H1 (cell line): ENCODE measurements at regions not wholly inside any gene's neighbourhood (a gene's known extent, or its start where the extent isn't known, plus 50 kb on each side); places are given as distances from the start of the nearest gene placed in this dataset.
A peak's percentile ranks its signal among the peaks of the same experiment; 100 is the strongest.

ENCODE experiments used
- CTCF ChIA-PET: fragments of 300-600 bp; sonication (Branson Sonifier 250); formaldehyde crosslinking; loops from one replicate; lab custom pipeline; 2021; ENCODE audit not compliant: partially characterized antibody; lab: Charles Lee
- POLR2A ChIA-PET: fragments of 300-600 bp; sonication (Branson Sonifier 250); formaldehyde crosslinking; loops from one replicate; lab custom pipeline; 2021; ENCODE audit warnings: inconsistent platforms; ENCODE audit not compliant: partially characterized antibody; lab: Charles Lee
- DNase-seq, 2 experiments: peaks; one replicate each; pipeline versions ENCODE4 v3.0.0 to v3.0.0-alpha.2; 2010 to 2022; ENCODE audit warnings: low spot score in 2 of 2, low read depth in 1 of 2, mixed read lengths in 1 of 2
- FAIRE-seq: peaks from 2 replicates; lab custom pipeline; 2011; peaks lifted over from hg19 to GRCh38; lab: Jason Lieb, UNC
- H2AFZ ChIP-seq: 2 replicates; pipeline ENCODE4 v1.8.1; 2012; ENCODE audit warnings: low read length, inconsistent platforms
- H2AK5ac ChIP-seq: 2 replicates; pipeline ENCODE4 v1.6.1; 2013; ENCODE audit warnings: low read depth, low read length
- H2BK120ac ChIP-seq: replicated peaks from 2 replicates; pipeline ENCODE3; 2013; ENCODE audit warnings: low read depth, low read length, inconsistent platforms
- H2BK12ac ChIP-seq: 2 replicates; pipeline ENCODE4 v1.6.1; 2013; ENCODE audit warnings: low read depth, low read length
- H2BK15ac ChIP-seq: 2 replicates; pipeline ENCODE4 v1.6.1; 2013; ENCODE audit warnings: low read length
- H2BK20ac ChIP-seq: 2 replicates; pipeline ENCODE4 v1.6.1; 2013; ENCODE audit warnings: low read length
- H2BK5ac ChIP-seq: 2 replicates; pipeline ENCODE4 v1.6.1; 2013; ENCODE audit warnings: low read depth, low read length
- H3K14ac ChIP-seq: 2 replicates; pipeline ENCODE4 v1.6.1; 2013; ENCODE audit warnings: inconsistent platforms; ENCODE audit not compliant: insufficient read length
- H3K18ac ChIP-seq: 2 replicates; pipeline ENCODE4 v1.6.1; 2013; ENCODE audit warnings: low read length; ENCODE audit errors: extremely low read depth
- H3K23ac ChIP-seq: 2 replicates; pipeline ENCODE4 v1.6.1; 2013; ENCODE audit warnings: inconsistent platforms; ENCODE audit not compliant: insufficient read length
- H3K23me2 ChIP-seq: 2 replicates; pipeline ENCODE4 v1.6.1; 2013; ENCODE audit warnings: low read depth, low read length
- H3K27ac ChIP-seq: 2 replicates; pipeline ENCODE4 v1.6.1; 2011; ENCODE audit warnings: low read depth, low read length, inconsistent platforms
- H3K27me3 ChIP-seq, 4 experiments: replicated peaks in 1 of 4; 1 replicate in 1 of 4; 2 replicates in 3 of 4; pipeline versions ENCODE4 v1.6.1 to v1.8.1; 2011 to 2013; ENCODE audit warnings: low read length in 3 of 4, mild to moderate bottlenecking in 3 of 4, inconsistent platforms in 2 of 4, mixed read lengths in 2 of 4, moderate library complexity in 1 of 4; ENCODE audit not compliant: control insufficient read depth in 3 of 4, insufficient read depth in 3 of 4; ENCODE audit errors: extremely low read depth in 1 of 4
- H3K36me3 ChIP-seq, 4 experiments: 2 replicates each; pipeline versions ENCODE4 v1.6.1 to v1.8.1; 2011 to 2013; ENCODE audit warnings: mild to moderate bottlenecking in 4 of 4, low read length in 3 of 4, moderate library complexity in 2 of 4, control low read depth in 1 of 4, inconsistent platforms in 1 of 4; ENCODE audit not compliant: insufficient read depth in 4 of 4, control insufficient read depth in 2 of 4
- H3K4ac ChIP-seq: replicated peaks from 2 replicates; pipeline ENCODE3; 2013; ENCODE audit warnings: low read length, low read depth, mixed read lengths, inconsistent platforms; ENCODE audit not compliant: insufficient read length
- H3K4me1 ChIP-seq, 4 experiments: replicated peaks in 1 of 4; 1 replicate in 1 of 4; 2 replicates in 3 of 4; pipeline versions ENCODE4 v1.6.1 to v1.8.1; 2011 to 2013; ENCODE audit warnings: low read length in 3 of 4, inconsistent platforms in 2 of 4, mixed read lengths in 1 of 4; ENCODE audit not compliant: insufficient read depth in 4 of 4, control insufficient read depth in 3 of 4
- H3K4me2 ChIP-seq, 2 experiments: 2 replicates each; pipeline versions ENCODE4 v1.6.1 to v1.8.1; 2011 to 2013; ENCODE audit warnings: low read depth in 2 of 2, low read length in 2 of 2, control low read depth in 1 of 2, inconsistent platforms in 1 of 2, mild to moderate bottlenecking in 1 of 2; ENCODE audit not compliant: insufficient read depth in 1 of 2
- H3K4me3 ChIP-seq, 4 experiments: fragments of 200-600, 300-600 bp in 1 of 4; sonication (generic), shearing (Covaris generic), sonication (Bioruptor Twin) in 1 of 4; 2 replicates each; pipeline versions ENCODE4 v1.5.1 to v1.8.1; 2011 to 2016; ENCODE audit warnings: low read length in 4 of 4, low read depth in 3 of 4, control low read depth in 2 of 4, inconsistent platforms in 2 of 4, mild to moderate bottlenecking in 2 of 4, mixed read lengths in 1 of 4, moderate library complexity in 1 of 4; ENCODE audit not compliant: insufficient read depth in 2 of 4; ENCODE audit errors: extremely low read depth in 1 of 4
- H3K56ac ChIP-seq: replicated peaks from 2 replicates; pipeline ENCODE3; 2013; ENCODE audit warnings: low read depth, mild to moderate bottlenecking, mixed read lengths, low read length, inconsistent platforms; ENCODE audit not compliant: insufficient read length
- H3K79me1 ChIP-seq: 2 replicates; pipeline ENCODE4 v1.6.1; 2013; ENCODE audit warnings: low read depth, low read length, control low read depth
- H3K79me2 ChIP-seq, 2 experiments: 2 replicates each; pipeline versions ENCODE4 v1.6.1 to v1.8.1; 2012 to 2013; ENCODE audit warnings: low read length in 2 of 2, mild to moderate bottlenecking in 2 of 2, inconsistent platforms in 1 of 2; ENCODE audit not compliant: insufficient read depth in 2 of 2, control insufficient read depth in 1 of 2
- H3K9ac ChIP-seq, 4 experiments: replicated peaks in 1 of 4; 1 replicate in 1 of 4; 2 replicates in 3 of 4; pipeline versions ENCODE4 v1.6.1 to v1.8.1; 2011 to 2013; ENCODE audit warnings: low read depth in 3 of 4, low read length in 3 of 4, control low read depth in 2 of 4, mild to moderate bottlenecking in 2 of 4, moderate library complexity in 2 of 4, inconsistent platforms in 1 of 4; ENCODE audit errors: extremely low read depth in 1 of 4
- H3K9me3 ChIP-seq, 2 experiments: 2 replicates each; pipeline versions ENCODE4 v1.6.1 to v1.8.1; 2012 to 2013; ENCODE audit warnings: mild to moderate bottlenecking in 2 of 2, moderate library complexity in 2 of 2, control low read depth in 1 of 2, inconsistent platforms in 1 of 2, low read depth in 1 of 2, low read length in 1 of 2, mixed read lengths in 1 of 2; ENCODE audit not compliant: insufficient read depth in 2 of 2
- H4K20me1 ChIP-seq, 2 experiments: replicated peaks in 1 of 2; 2 replicates each; pipeline versions ENCODE3 to v1.8.1; 2011 to 2013; ENCODE audit warnings: inconsistent platforms in 2 of 2, low read length in 2 of 2, mild to moderate bottlenecking in 1 of 2; ENCODE audit not compliant: insufficient read depth in 2 of 2, control insufficient read depth in 1 of 2
- H4K5ac ChIP-seq: 2 replicates; pipeline ENCODE4 v1.6.1; 2013; ENCODE audit warnings: low read length, low read depth, mixed read lengths, inconsistent platforms; ENCODE audit not compliant: insufficient read length
- H4K8ac ChIP-seq: 2 replicates; pipeline ENCODE4 v1.8.0; 2013; ENCODE audit warnings: mild to moderate bottlenecking, moderate library complexity, low read length, inconsistent platforms; ENCODE audit not compliant: insufficient read depth; ENCODE audit errors: extremely low read depth
- H4K91ac ChIP-seq: replicated peaks from 2 replicates; pipeline ENCODE3; 2013; ENCODE audit warnings: low read length, mixed read lengths, inconsistent platforms; ENCODE audit not compliant: insufficient read length
- ASH2L ChIP-seq: fragments of 200-600, 300-600 bp; sonication (generic); IDR thresholded peaks from one replicate; pipeline ENCODE4 v1.7.1; 2017; ENCODE audit warnings: low read length
- BRCA1 ChIP-seq: IDR thresholded peaks from 2 replicates; pipeline ENCODE4 v1.6.1; 2012; ENCODE audit warnings: low read depth, low read length, improper control_type of control experiment
- CEBPB ChIP-seq: IDR thresholded peaks from 2 replicates; pipeline ENCODE4 v1.6.1; 2012; ENCODE audit warnings: low read depth, low read length
- CHD2 ChIP-seq: IDR thresholded peaks from 2 replicates; pipeline ENCODE4 v1.6.1; 2012; ENCODE audit warnings: low read length, improper control_type of control experiment
- EGR1 ChIP-seq: IDR thresholded peaks from 2 replicates; pipeline ENCODE4 v1.6.1; 2011; ENCODE audit warnings: low read depth, low read length, borderline replicate concordance
- EZH2 ChIP-seq: fragments of 200-600 bp; sonication (generic); IDR thresholded peaks from 2 replicates; pipeline ENCODE4 v1.7.1; 2012; ENCODE audit warnings: low read depth, mild to moderate bottlenecking, moderate library complexity, low read length, inconsistent platforms; ENCODE audit not compliant: severe bottlenecking
- GABPA ChIP-seq: IDR thresholded peaks from 2 replicates; pipeline ENCODE4 v1.6.1; 2011; ENCODE audit warnings: mild to moderate bottlenecking, low read length, moderate library complexity, borderline replicate concordance; ENCODE audit not compliant: insufficient read depth
- GTF2F1 ChIP-seq: IDR thresholded peaks from 2 replicates; pipeline ENCODE4 v1.6.1; 2012; ENCODE audit warnings: low read depth, low read length, improper control_type of control experiment, borderline replicate concordance
- JUN ChIP-seq: IDR thresholded peaks from 2 replicates; pipeline ENCODE4 v1.6.1; 2011; ENCODE audit warnings: low read depth, mild to moderate bottlenecking, improper control_type of control experiment, low read length
- MAFK ChIP-seq: IDR thresholded peaks from 2 replicates; pipeline ENCODE4 v1.6.1; 2012; ENCODE audit warnings: low read depth, mild to moderate bottlenecking, improper control_type of control experiment, low read length
- POU5F1 ChIP-seq: IDR thresholded peaks from 2 replicates; pipeline ENCODE4 v1.6.1; 2011; ENCODE audit warnings: low read depth, mild to moderate bottlenecking, low read length, moderate library complexity
- RFX5 ChIP-seq: IDR thresholded peaks from 2 replicates; pipeline ENCODE4 v1.6.1; 2011; ENCODE audit warnings: low read depth, low read length, improper control_type of control experiment, borderline replicate concordance
- RXRA ChIP-seq: IDR thresholded peaks from 2 replicates; pipeline ENCODE4 v1.6.1; 2011; ENCODE audit warnings: low read depth, mild to moderate bottlenecking, low read length, moderate library complexity; ENCODE audit not compliant: insufficient read depth
- SAP30 ChIP-seq: fragments of 300-600 bp; sonication (generic); IDR thresholded peaks from 2 replicates; pipeline ENCODE4 v1.7.1; 2012; ENCODE audit warnings: low read length, moderate library complexity, mild to moderate bottlenecking, inconsistent platforms; ENCODE audit not compliant: insufficient read depth, insufficient replicate concordance
- WGBS, 2 experiments: shearing (Covaris generic) in 1 of 2; methylation state at CpG; one replicate each; pipeline versions ENCODE4 v1.1.6 to v1.1.7; 2013 to 2015; ENCODE audit warnings: low lambda C conversion rate in 2 of 2, mixed read lengths in 2 of 2, inconsistent platforms in 1 of 2, low coverage in 1 of 2, missing lambda C conversion rate in 1 of 2; ENCODE audit not compliant: insufficient replicate concordance in 2 of 2, insufficient coverage in 1 of 2, insufficient read length in 1 of 2; ENCODE audit errors: extremely low coverage in 1 of 2, missing lambda C conversion rate in 1 of 2; 5-methylcytosine and 5-hydroxymethylcytosine counted together
- TF ChIP-seq, protein P1 (sequence below): IDR thresholded peaks from 2 replicates; pipeline ENCODE4 v1.6.1; 2012; ENCODE audit warnings: inconsistent platforms

DNA sequence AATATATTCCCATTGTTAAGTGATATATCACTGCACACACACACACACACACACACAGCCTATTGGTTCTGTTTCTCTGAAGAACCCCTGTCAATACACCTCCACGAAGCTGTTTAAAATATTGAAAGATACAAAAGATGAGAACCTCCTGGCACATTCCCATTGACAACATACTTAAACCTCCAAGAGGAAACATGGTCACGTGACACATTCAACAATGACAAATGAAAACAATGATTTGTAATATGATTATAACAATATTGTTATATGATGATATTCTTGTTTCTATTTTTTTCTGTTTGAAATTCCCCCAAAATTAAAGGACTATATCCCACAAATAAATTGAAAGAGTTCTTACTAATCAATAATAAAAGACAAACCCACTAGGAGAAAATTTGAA lies 1344.9 kb downstream of the BRD1 start:
- H4K20me1 ChIP-seq: no peaks in the 10 kb centered on the region
- H4K5ac ChIP-seq: no peak overlapping the region
- no peak overlapping the region for H3K27ac ChIP-seq
- H3K23ac ChIP-seq: no peak overlapping the region
- no peak overlapping the region for H2BK20ac ChIP-seq
- no peak overlapping the region for H2BK120ac ChIP-seq
- H3K4ac ChIP-seq: no peak overlapping the region
- H3K36me3 ChIP-seq: no peaks in the 10 kb centered on the region; a peak in 1 of 8 replicates
- peaks cover 0 to 11% (median 6%) of the 10 kb centered on the region in 4 experiments; a peak in 6 of 7 replicates for H3K4me1 ChIP-seq
- FAIRE-seq: no peak
- no peaks in the 10 kb centered on the region; a peak in 1 of 7 replicates for H3K27me3 ChIP-seq
- no peak for DNase-seq
- no peak overlapping the region for H3K9ac ChIP-seq
- H3K79me1 ChIP-seq: no peaks in the 10 kb centered on the region
- no peak overlapping the region for H3K4me3 ChIP-seq
- H2AFZ ChIP-seq: no peak overlapping the region
- no peak overlapping the region for H4K8ac ChIP-seq
- H3K56ac ChIP-seq: no peak overlapping the region
- ChIA-PET CTCF (no interaction called here), POLR2A (no interaction called here)
- no peak overlapping the region for H4K91ac ChIP-seq
- no peaks in the 10 kb centered on the region for H3K79me2 ChIP-seq
- no peak overlapping the region for H2BK5ac ChIP-seq
- H2AK5ac ChIP-seq: no peak overlapping the region
- H2BK12ac ChIP-seq: peak overlapping the region; percentile 60; the same call in 1 of the 2 replicates
- H3K9me3 ChIP-seq: no peaks in the 10 kb centered on the region
- H3K23me2 ChIP-seq: no peaks in the 10 kb centered on the region; the same call in 1 of the 2 replicates
- H3K14ac ChIP-seq: no peak overlapping the region
- 97% methylated on average over 2 of the region's 2 CpGs; no CpG with 5 or more reads in 1 of the 2 experiments for WGBS, 2 experiments
- no peak overlapping the region for H3K4me2 ChIP-seq
- no peak overlapping the region for H3K18ac ChIP-seq
- 0 out of 2 replicates have a peak overlapping the region, but pooled peaks have one; percentile 88 for H2BK15ac ChIP-seq
- TF ChIP-seq CEBPB: no peak
- TF ChIP-seq RFX5: no peak
- no peak for TF ChIP-seq GABPA
- no peak for TF ChIP-seq RXRA
- no peak for TF ChIP-seq EGR1
- TF ChIP-seq POU5F1: no peak
- TF ChIP-seq ASH2L: no peak
- TF ChIP-seq EZH2: no peak
- TF ChIP-seq GTF2F1: no peak
- TF ChIP-seq SAP30: no peak
- TF ChIP-seq JUN: no peak
- no peak for TF ChIP-seq BRCA1
- TF ChIP-seq, protein P1, sequence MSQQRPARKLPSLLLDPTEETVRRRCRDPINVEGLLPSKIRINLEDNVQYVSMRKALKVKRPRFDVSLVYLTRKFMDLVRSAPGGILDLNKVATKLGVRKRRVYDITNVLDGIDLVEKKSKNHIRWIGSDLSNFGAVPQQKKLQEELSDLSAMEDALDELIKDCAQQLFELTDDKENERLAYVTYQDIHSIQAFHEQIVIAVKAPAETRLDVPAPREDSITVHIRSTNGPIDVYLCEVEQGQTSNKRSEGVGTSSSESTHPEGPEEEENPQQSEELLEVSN: no peak
- no peak for TF ChIP-seq CHD2
- TF ChIP-seq MAFK: no peak
